PC-3 (cell line): ENCODE measurements at regions not wholly inside any gene's neighbourhood (a gene's known extent, or its start where the extent isn't known, plus 50 kb on each side); places are given as distances from the start of the nearest gene placed in this dataset.

Source experiments
- ATAC-seq: fragments of 200-7000 bp; cut with Tn5 transposase; 2 replicates; pipeline ENCODE4 v1.9.1; 2020; ENCODE audit warnings: mild to moderate bottlenecking, moderate library complexity
- BruUV-seq: library from RNA; stranded (reverse); fragments of 400-500 nt; replicated peaks from 2 replicates; lab custom pipeline; 2021; lab: Mats Ljungman, UMichigan
- CTCF ChIA-PET: fragments of 300-600 bp; sonication (Branson Sonifier 250); formaldehyde crosslinking; loops from one replicate; lab custom pipeline; 2022; ENCODE audit warnings: antibody characterized with exemption; lab: Charles Lee
- POLR2A ChIA-PET: fragments of 300-600 bp; sonication (Branson Sonifier 250); formaldehyde crosslinking; loops from one replicate; lab custom pipeline; 2022; ENCODE audit warnings: antibody characterized with exemption; ENCODE audit not compliant: unreplicated experiment; lab: Charles Lee
- DNase-seq: peaks from one replicate; pipeline ENCODE4 v3.0.0-alpha.2; 2015
- H2AFZ ChIP-seq: fragments of 300-600 bp; sonication (generic); 2 replicates; pipeline ENCODE4 v1.6.0; 2016; ENCODE audit warnings: antibody characterized with exemption, low read length
- H3F3A ChIP-seq: fragments of 300-600 bp; sonication (generic); one replicate; pipeline ENCODE4 v1.6.0; 2017; ENCODE audit warnings: antibody characterized with exemption, low read length, control low read depth, mild to moderate bottlenecking; ENCODE audit not compliant: unreplicated experiment
- H3K27ac ChIP-seq: fragments of 300-600 bp; sonication (generic); 2 replicates; pipeline ENCODE4 v1.5.1; 2016; ENCODE audit warnings: mild to moderate bottlenecking, low read length
- H3K27me3 ChIP-seq: fragments of 300-600 bp; sonication (generic); 2 replicates; pipeline ENCODE4 v1.6.1; 2016; ENCODE audit warnings: low read length, mixed read lengths
- H3K36me3 ChIP-seq: fragments of 300-600 bp; sonication (generic); 2 replicates; pipeline ENCODE4 v1.6.1; 2016; ENCODE audit warnings: low read depth, mixed run types, low read length, mixed read lengths
- H3K4me1 ChIP-seq: fragments of 300-600 bp; sonication (generic); 2 replicates; pipeline ENCODE4 v1.5.1; 2016; ENCODE audit warnings: low read length; ENCODE audit not compliant: insufficient read depth
- H3K4me2 ChIP-seq: fragments of 300-600 bp; sonication (generic); 2 replicates; pipeline ENCODE4 v1.6.0; 2016; ENCODE audit warnings: low read length
- H3K4me3 ChIP-seq: fragments of 300-600 bp; sonication (generic); 2 replicates; pipeline ENCODE4 v1.5.1; 2016; ENCODE audit warnings: mild to moderate bottlenecking, low read length, mixed read lengths
- H3K79me2 ChIP-seq: fragments of 300-600 bp; sonication (generic); 2 replicates; pipeline ENCODE4 v1.6.1; 2017; ENCODE audit warnings: low read length, mixed read lengths
- H3K9ac ChIP-seq: fragments of 300-600 bp; sonication (generic); 2 replicates; pipeline ENCODE4 v1.6.0; 2016; ENCODE audit warnings: mild to moderate bottlenecking, low read length
- H3K9me2 ChIP-seq: fragments of 300-600 bp; sonication (generic); replicated peaks from 2 replicates; pipeline ENCODE4 v1.6.1; 2016; ENCODE audit warnings: mixed run types, low read length, mixed read lengths
- H3K9me3 ChIP-seq: fragments of 300-600 bp; sonication (generic); 2 replicates; pipeline ENCODE4 v1.6.1; 2016; ENCODE audit warnings: low read length, mixed read lengths
- H4K20me1 ChIP-seq: fragments of 300-600 bp; sonication (generic); 2 replicates; pipeline ENCODE4 v1.6.1; 2016; ENCODE audit warnings: low read length, mixed read lengths
- CTCF ChIP-seq: fragments of 300-600 bp; sonication (generic); conservative IDR thresholded peaks from 2 replicates; pipeline ENCODE4 v1.5.1; 2017; ENCODE audit warnings: antibody characterized with exemption, low read depth, mild to moderate bottlenecking, low read length
- EZH2 ChIP-seq: fragments of 300-600 bp; sonication (generic); IDR thresholded peaks from one replicate; pipeline ENCODE4 v1.6.1; 2017; ENCODE audit warnings: antibody characterized with exemption, mild to moderate bottlenecking, low read length; ENCODE audit not compliant: unreplicated experiment
- EZH2phosphoT487 ChIP-seq: fragments of 300-600 bp; sonication (generic); IDR thresholded peaks from 2 replicates; pipeline ENCODE4 v1.6.1; 2018; ENCODE audit warnings: mild to moderate bottlenecking, antibody characterized with exemption, low read length, borderline replicate concordance
- intact Hi-C: fragments of 100-400 bp; cut with micrococcal nuclease; formaldehyde crosslinking; loops from 2 replicates; pipeline ENCODE4 v1.9.0; 2023

GRCh38 chr19:29044037-29044436 lies 168.9 kb downstream of the UQCRFS1 start:
- ChIA-PET POLR2A (no interaction called here), CTCF (no interaction called here)
- no peaks in the 10 kb centered on the region for H4K20me1 ChIP-seq
- TF ChIP-seq EZH2phosphoT487 (no peak), EZH2 (no peak), CTCF (no peak)
- no peaks in the 10 kb centered on the region for H3K9me3 ChIP-seq
- no peak for DNase-seq
- H3K4me1 ChIP-seq: no peaks in the 10 kb centered on the region
- no peak for ATAC-seq
- intact Hi-C loops: no loop called here
- H3F3A ChIP-seq: no peaks in the 10 kb centered on the region
- H3K9ac ChIP-seq: no peak overlapping the region
- H3K4me2 ChIP-seq: no peak overlapping the region
- no peaks in the 10 kb centered on the region; the same call in 1 of the 2 replicates for H3K27me3 ChIP-seq
- no peak overlapping the region for H3K27ac ChIP-seq
- BruUV-seq: no TSS peak
- no peaks in the 10 kb centered on the region for H3K9me2 ChIP-seq
- no peaks in the 10 kb centered on the region for H3K79me2 ChIP-seq
- H3K4me3 ChIP-seq: no peak overlapping the region
- H2AFZ ChIP-seq: no peak overlapping the region
- H3K36me3 ChIP-seq: no peaks in the 10 kb centered on the region

- ChIA-PET CTCF (no interaction called here), POLR2A (no interaction called here)
- Histone ChIP-seq H3K27me3 (no peaks in the 10 kb centered on the region; the same call in 1 of the 2 replicates), H3K27ac (no peak overlapping the region), H3K9ac (no peak overlapping the region), H3K36me3 (no peaks in the 10 kb centered on the region), H3K4me2 (no peak overlapping the region), H3F3A (no peaks in the 10 kb centered on the region), H4K20me1 (no peaks in the 10 kb centered on the region), H3K79me2 (no peaks in the 10 kb centered on the region), H3K9me2 (no peaks in the 10 kb centered on the region), H3K4me3 (no peak overlapping the region), H2AFZ (no peak overlapping the region), H3K9me3 (no peaks in the 10 kb centered on the region), H3K4me1 (no peaks in the 10 kb centered on the region)
- no peak for DNase-seq
- ATAC-seq: no peak
- intact Hi-C loops: no loop called here
- no TSS peak for BruUV-seq
- no peak for TF ChIP-seq CTCF
- no peak for TF ChIP-seq EZH2
- TF ChIP-seq EZH2phosphoT487: no peak
Measured at GRCh38 chr19:29042450-29042849, 170.5 kb downstream of the UQCRFS1 start.

GRCh38 chr19:29040951-29041350 lies 172.0 kb downstream of the UQCRFS1 start:
- no peak for DNase-seq
- Histone ChIP-seq H2AFZ (no peak overlapping the region), H3K9me2 (no peaks in the 10 kb centered on the region), H3K9ac (no peak overlapping the region), H3K4me2 (no peak overlapping the region), H3K36me3 (no peaks in the 10 kb centered on the region), H3K4me1 (no peaks in the 10 kb centered on the region), H3F3A (no peaks in the 10 kb centered on the region), H3K79me2 (no peaks in the 10 kb centered on the region), H3K9me3 (no peaks in the 10 kb centered on the region), H3K27me3 (no peaks in the 10 kb centered on the region; the same call in 1 of the 2 replicates), H4K20me1 (no peaks in the 10 kb centered on the region), H3K27ac (no peak overlapping the region), H3K4me3 (no peak overlapping the region)
- CTCF ChIA-PET: no interaction called here
- TF ChIP-seq EZH2 (no peak), CTCF (no peak), EZH2phosphoT487 (no peak)
- POLR2A ChIA-PET: no interaction called here
- no peak for ATAC-seq
- no TSS peak for BruUV-seq
- intact Hi-C loops: no loop called here
